MCF 10A (cell line): ENCODE measurements at regions not wholly inside any gene's neighbourhood (a gene's known extent, or its start where the extent isn't known, plus 50 kb on each side); places are given as distances from the start of the nearest gene placed in this dataset.

Source experiments
- BruUV-seq: library from RNA; stranded (reverse); fragments of 400-500 nt; replicated peaks from 2 replicates; lab custom pipeline; 2021; lab: Mats Ljungman, UMichigan
- CTCF ChIA-PET: fragments of 300-600 bp; sonication (Branson Sonifier 250); formaldehyde crosslinking; extraction: SDS; loops from one replicate; lab custom pipeline; 2021; ENCODE audit warnings: antibody characterized with exemption, inconsistent platforms; lab: Yijun Ruan, JAX
- POLR2A ChIA-PET: fragments of 300-600, 350-650 bp; sonication (Branson Sonifier 250); formaldehyde crosslinking; extraction: SDS; loops from one replicate; lab custom pipeline; 2020; ENCODE audit warnings: antibody characterized with exemption, inconsistent platforms; lab: Yijun Ruan, JAX
- DNase-seq: peaks from one replicate; pipeline ENCODE4 v3.0.0-alpha.2; 2018; ENCODE audit not compliant: unreplicated experiment
- H3K27ac Mint-ChIP-seq: one replicate; pipeline ENCODE4 v1.8.0; 2022; ENCODE audit warnings: mild to moderate bottlenecking, low read depth, mixed read lengths; ENCODE audit not compliant: unreplicated experiment
- H3K27me3 Mint-ChIP-seq: one replicate; pipeline ENCODE4 v1.8.0; 2022; ENCODE audit warnings: mixed read lengths; ENCODE audit not compliant: insufficient read depth, unreplicated experiment
- H3K36me3 Mint-ChIP-seq: one replicate; pipeline ENCODE4 v1.8.0; 2022; ENCODE audit warnings: mild to moderate bottlenecking, moderate library complexity, mixed read lengths; ENCODE audit not compliant: insufficient read depth, unreplicated experiment
- H3K4me1 Mint-ChIP-seq: one replicate; pipeline ENCODE4 v1.8.0; 2022; ENCODE audit warnings: mixed read lengths; ENCODE audit not compliant: insufficient read depth, unreplicated experiment
- H3K4me3 Mint-ChIP-seq: one replicate; pipeline ENCODE4 v1.8.0; 2022; ENCODE audit warnings: mild to moderate bottlenecking, moderate library complexity, mixed read lengths; ENCODE audit not compliant: unreplicated experiment
- H3K9me3 Mint-ChIP-seq: one replicate; pipeline ENCODE4 v1.8.0; 2022; ENCODE audit warnings: mixed read lengths; ENCODE audit not compliant: unreplicated experiment
- intact Hi-C: fragments of 100-400 bp; cut with micrococcal nuclease; formaldehyde crosslinking; loops from 2 replicates; pipeline ENCODE4 v1.14.1; 2022
- TF ChIP-seq, protein P1 (sequence below): fragments of 200-600 bp; IDR thresholded peaks from one replicate; pipeline ENCODE4 v1.8.0; 2022; ENCODE audit warnings: antibody characterized with exemption, mild to moderate bottlenecking; ENCODE audit not compliant: unreplicated experiment

- DNase-seq, result no peak
- no TSS peak for BruUV-seq
- Mint-ChIP-seq H3K9me3 (peaks cover 13% of the 10 kb centered on the region), H3K27ac (no peak overlapping the region), H3K36me3 (no peaks in the 10 kb centered on the region), H3K4me1 (no peaks in the 10 kb centered on the region), H3K27me3 (peaks cover 60% of the 10 kb centered on the region), H3K4me3 (no peak overlapping the region)
- CTCF ChIA-PET, result interaction anchor here (0.5 to 1.1 kb wide), 2 partner anchors 123 to 496 kb away, joined by 3 read pairs; no protein-coding TSS in a partner anchor
- intact Hi-C loops, result no loop called here
- TF ChIP-seq, protein P1, sequence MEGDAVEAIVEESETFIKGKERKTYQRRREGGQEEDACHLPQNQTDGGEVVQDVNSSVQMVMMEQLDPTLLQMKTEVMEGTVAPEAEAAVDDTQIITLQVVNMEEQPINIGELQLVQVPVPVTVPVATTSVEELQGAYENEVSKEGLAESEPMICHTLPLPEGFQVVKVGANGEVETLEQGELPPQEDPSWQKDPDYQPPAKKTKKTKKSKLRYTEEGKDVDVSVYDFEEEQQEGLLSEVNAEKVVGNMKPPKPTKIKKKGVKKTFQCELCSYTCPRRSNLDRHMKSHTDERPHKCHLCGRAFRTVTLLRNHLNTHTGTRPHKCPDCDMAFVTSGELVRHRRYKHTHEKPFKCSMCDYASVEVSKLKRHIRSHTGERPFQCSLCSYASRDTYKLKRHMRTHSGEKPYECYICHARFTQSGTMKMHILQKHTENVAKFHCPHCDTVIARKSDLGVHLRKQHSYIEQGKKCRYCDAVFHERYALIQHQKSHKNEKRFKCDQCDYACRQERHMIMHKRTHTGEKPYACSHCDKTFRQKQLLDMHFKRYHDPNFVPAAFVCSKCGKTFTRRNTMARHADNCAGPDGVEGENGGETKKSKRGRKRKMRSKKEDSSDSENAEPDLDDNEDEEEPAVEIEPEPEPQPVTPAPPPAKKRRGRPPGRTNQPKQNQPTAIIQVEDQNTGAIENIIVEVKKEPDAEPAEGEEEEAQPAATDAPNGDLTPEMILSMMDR, result no peak
- POLR2A ChIA-PET, result no interaction called here
Measured at GRCh38 chrX:120014354-120015130, 62.9 kb downstream of the RHOXF2B start.

GRCh38 chrX:120001787-120002186, 58.2 kb upstream of the NKAP start:
- no peak overlapping the region for H3K4me3 Mint-ChIP-seq
- H3K27me3 Mint-ChIP-seq, result peaks cover 57% of the 10 kb centered on the region
- intact Hi-C loops, result no loop called here

DNA sequence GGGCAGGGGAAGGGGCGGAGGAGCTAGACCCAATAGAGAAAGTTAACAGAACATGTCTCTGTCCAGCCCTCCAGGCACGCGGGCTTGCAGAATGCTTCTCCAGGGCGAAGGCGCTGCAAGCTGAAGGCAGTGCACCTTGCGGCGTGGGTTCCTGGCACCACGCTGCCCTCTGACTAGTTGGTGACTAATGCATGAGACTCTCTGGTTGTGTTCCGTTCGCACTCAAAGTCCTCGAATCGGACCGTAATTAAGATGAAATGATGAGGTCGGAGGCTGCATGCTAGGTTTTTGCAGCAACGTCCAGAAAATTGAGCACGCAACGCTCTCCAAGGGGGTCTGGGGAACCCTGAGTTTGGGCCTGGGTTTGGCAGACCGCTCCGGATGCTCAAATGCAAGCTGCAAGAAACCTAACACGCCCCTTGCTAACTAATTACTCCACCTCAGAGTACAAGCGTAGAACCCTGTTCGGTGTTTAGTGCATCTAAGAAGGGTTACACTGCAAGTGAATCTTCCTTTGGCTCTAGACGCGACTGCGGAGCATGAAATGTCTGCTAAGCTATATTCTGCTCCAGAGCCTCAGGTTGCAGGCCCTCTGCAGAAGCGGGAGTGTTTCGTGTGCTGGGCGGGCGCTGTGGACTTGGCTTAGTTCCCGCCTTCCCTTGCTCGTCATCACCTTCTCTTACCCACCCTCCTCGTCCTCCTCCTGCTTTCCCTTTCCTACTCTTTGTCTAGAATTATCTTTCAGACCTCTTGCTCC, 57.1 kb upstream of the NKAP start:
- peak; percentile 41 for DNase-seq
- H3K27ac Mint-ChIP-seq, result no peak overlapping the region
- ChIA-PET POLR2A (no interaction called here), CTCF (interaction anchor here (1.2 kb wide), 1 partner anchor 21 kb away, joined by 5 read pairs; no protein-coding TSS in a partner anchor)
- H3K36me3 Mint-ChIP-seq, result no peaks in the 10 kb centered on the region
- no TSS peak for BruUV-seq
- H3K4me1 Mint-ChIP-seq, result no peaks in the 10 kb centered on the region
- peaks cover 69% of the 10 kb centered on the region for H3K27me3 Mint-ChIP-seq
- intact Hi-C loops, result no loop called here
- TF ChIP-seq, protein P1, result no peak
- no peaks in the 10 kb centered on the region for H3K9me3 Mint-ChIP-seq
- H3K4me3 Mint-ChIP-seq, result no peak overlapping the region

More at GRCh38 chrX:120001787-120002186, 58.2 kb upstream of the NKAP start:
- no peaks in the 10 kb centered on the region for H3K9me3 Mint-ChIP-seq
- no TSS peak for BruUV-seq
- no peak for DNase-seq
- ChIA-PET CTCF (no interaction called here), POLR2A (no interaction called here)
- no peaks in the 10 kb centered on the region for H3K4me1 Mint-ChIP-seq
- TF ChIP-seq, protein P1, result no peak
- no peak overlapping the region for H3K27ac Mint-ChIP-seq
- H3K36me3 Mint-ChIP-seq, result no peaks in the 10 kb centered on the region

DNA sequence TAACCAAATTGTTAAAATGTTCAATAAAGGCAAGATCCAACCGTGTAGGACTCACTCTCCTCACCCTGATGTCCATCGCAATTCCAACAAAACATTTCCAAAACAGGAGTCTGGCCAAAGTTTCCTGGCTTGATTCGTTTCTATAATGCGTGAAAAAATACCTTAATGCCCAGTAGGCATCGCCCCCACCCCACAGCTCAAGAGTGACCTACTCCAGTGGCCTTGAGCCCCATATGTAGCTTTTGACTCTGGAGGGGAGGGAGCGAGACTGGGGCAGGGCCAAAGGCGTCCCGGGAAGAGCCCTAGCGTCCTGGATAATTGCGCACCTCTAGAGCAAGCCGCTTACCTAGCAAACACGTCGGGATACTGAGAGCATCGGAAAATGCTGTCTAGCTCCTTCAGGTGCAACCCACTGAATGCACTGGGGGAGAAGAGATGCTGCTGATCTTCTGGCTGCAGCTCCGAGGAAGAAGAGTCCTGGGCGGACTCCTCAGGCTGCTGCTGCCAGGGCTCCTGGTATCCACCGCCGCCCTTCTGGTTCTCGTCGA, 55.6 kb upstream of the NKAP start:
- ChIA-PET POLR2A (no interaction called here), CTCF (interaction anchor here (0.6 kb wide), 1 partner anchor 68 kb away, joined by 4 read pairs; no protein-coding TSS in a partner anchor)
- Mint-ChIP-seq H3K4me1 (no peaks in the 10 kb centered on the region), H3K36me3 (no peaks in the 10 kb centered on the region), H3K4me3 (no peak overlapping the region), H3K27me3 (peaks cover 80% of the 10 kb centered on the region), H3K9me3 (no peaks in the 10 kb centered on the region), H3K27ac (no peak overlapping the region)
- TF ChIP-seq, protein P1, result no peak
- intact Hi-C loops, result no loop called here
- BruUV-seq, result no TSS peak
- no peak for DNase-seq
